ENCODE measurements at regions not wholly inside any gene's neighbourhood (a gene's known extent, or its start where the extent isn't known, plus 50 kb on each side); places are given as distances from the start of the nearest gene placed in this dataset.

DNA sequence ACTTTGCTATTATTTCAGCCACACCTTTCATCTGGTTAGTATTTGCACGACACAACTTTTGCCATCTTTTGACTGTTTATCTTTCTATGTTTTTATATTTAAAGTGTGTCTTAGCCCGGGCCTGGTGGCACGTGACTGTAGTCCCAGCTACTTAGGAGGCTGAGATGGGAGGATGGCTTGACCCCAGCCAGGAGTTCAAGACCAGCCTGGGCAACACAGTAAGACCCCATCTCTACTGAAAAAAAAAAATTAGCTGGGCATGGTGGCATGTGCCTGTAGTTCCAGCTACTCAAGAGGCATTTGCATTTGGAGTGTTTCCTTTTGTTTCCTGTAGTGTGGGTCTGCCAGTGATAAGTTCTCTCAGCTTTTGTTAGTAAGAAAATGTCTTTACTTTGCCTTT lies 88.7 kb upstream of the GLI2 start:
- TF ChIP-seq, protein P1, sequence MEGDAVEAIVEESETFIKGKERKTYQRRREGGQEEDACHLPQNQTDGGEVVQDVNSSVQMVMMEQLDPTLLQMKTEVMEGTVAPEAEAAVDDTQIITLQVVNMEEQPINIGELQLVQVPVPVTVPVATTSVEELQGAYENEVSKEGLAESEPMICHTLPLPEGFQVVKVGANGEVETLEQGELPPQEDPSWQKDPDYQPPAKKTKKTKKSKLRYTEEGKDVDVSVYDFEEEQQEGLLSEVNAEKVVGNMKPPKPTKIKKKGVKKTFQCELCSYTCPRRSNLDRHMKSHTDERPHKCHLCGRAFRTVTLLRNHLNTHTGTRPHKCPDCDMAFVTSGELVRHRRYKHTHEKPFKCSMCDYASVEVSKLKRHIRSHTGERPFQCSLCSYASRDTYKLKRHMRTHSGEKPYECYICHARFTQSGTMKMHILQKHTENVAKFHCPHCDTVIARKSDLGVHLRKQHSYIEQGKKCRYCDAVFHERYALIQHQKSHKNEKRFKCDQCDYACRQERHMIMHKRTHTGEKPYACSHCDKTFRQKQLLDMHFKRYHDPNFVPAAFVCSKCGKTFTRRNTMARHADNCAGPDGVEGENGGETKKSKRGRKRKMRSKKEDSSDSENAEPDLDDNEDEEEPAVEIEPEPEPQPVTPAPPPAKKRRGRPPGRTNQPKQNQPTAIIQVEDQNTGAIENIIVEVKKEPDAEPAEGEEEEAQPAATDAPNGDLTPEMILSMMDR (IDR thresholded peaks at IDR 0.05; ENCODE audit: insufficient read depth, low read depth, low read length), result no peak
- no peak for TF ChIP-seq EZH2 (IDR thresholded peaks at IDR 0.05; ENCODE audit: insufficient read depth, low read length)

Data from astrocyte (in vitro differentiated cells and primary cell).